ENCODE measurements at regions not wholly inside any gene's neighbourhood (a gene's known extent, or its start where the extent isn't known, plus 50 kb on each side); places are given as distances from the start of the nearest gene placed in this dataset.

DNA sequence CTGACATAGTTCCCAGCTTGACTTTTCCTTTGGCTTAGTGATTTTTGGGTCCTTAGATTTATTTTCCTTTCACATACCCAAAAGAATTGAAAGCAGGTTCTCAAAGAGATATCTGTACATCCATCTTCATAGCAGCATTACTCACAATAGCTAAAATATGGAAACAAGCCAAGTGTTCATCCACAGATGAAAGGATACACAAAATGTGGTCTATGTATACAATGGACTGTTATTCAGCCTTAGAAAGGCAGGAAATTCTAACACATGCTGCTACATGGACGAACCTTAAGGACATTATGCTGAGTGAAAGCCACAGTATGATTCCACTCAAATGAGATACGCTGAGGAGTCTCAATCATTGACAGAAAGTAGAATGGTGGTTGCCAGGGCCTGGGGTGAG lies 171.8 kb downstream of the IGLL1 start:
- TF ChIP-seq, protein P1, sequence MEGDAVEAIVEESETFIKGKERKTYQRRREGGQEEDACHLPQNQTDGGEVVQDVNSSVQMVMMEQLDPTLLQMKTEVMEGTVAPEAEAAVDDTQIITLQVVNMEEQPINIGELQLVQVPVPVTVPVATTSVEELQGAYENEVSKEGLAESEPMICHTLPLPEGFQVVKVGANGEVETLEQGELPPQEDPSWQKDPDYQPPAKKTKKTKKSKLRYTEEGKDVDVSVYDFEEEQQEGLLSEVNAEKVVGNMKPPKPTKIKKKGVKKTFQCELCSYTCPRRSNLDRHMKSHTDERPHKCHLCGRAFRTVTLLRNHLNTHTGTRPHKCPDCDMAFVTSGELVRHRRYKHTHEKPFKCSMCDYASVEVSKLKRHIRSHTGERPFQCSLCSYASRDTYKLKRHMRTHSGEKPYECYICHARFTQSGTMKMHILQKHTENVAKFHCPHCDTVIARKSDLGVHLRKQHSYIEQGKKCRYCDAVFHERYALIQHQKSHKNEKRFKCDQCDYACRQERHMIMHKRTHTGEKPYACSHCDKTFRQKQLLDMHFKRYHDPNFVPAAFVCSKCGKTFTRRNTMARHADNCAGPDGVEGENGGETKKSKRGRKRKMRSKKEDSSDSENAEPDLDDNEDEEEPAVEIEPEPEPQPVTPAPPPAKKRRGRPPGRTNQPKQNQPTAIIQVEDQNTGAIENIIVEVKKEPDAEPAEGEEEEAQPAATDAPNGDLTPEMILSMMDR (IDR thresholded peaks at IDR 0.05; ENCODE audit: insufficient read depth, low read depth, low read length, missing control alignments), result no peak
- no peak for DNase-seq (ENCODE audit: low read depth)
- no peak overlapping the region for H3K4me3 ChIP-seq (ENCODE audit: low read depth, low read length)

DNA sequence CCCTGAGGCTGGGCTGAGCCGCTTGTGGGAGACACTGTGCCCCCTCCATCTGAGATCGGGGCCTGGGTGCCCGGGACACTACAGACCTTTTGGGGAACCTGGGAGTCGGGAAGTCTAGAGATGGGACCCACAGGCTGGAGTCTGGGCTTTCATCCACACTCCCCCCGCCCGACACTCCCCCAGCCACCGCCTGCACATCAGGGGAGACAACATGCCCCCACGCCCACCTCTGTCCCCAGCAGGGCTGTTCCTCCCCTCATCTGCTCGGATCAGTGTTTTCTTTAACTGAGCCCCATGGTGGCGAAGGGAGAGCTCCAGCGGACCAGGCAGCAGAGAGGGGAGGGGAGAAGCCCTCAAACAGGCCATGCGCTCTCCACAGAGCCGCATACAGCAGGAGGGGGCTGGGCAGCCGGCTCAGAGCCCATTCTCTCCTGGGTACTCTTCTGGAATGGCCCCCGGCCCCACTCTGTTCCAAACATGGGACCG lies 174.7 kb downstream of the IGLL1 start:
- TF ChIP-seq, protein P1 (IDR thresholded peaks at IDR 0.05; ENCODE audit: insufficient read depth, low read depth, low read length, missing control alignments), result no peak
- no peak for DNase-seq (ENCODE audit: low read depth)
- no peak overlapping the region for H3K4me3 ChIP-seq (ENCODE audit: low read depth, low read length)

DNA sequence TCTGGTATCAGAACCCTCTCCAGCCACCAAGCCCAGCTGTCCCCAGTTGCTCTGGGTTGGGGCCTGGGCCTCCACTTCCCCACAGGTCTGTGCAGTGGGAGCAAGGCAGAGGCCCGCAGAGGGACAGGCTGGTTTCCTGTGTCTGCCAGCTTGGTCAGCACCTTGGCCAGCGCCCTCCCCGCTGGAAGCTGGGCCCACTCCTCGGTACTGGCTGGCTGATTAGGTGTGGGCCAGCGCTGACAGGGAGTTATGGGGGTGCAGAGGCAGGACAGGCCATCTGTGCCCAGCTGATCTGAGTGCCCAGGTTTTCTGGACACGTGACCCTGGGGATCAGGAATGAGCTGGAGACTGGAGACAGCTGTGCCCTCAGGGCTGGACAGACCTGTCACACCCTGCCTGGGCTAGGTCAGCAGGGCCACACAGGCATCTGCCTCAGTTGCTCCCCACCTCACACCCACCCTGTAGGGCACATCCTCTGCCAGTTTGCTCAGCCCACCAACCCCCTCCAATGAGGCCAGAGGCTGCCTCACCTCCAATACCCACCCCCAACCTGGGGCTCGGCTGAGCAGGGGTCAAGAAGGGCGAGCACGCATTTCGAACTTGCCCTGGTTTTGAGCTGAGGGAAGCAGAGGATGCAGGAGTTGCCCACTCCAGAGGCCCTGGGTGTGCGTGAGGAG lies 175.3 kb downstream of the IGLL1 start:
- H3K4me3 ChIP-seq (ENCODE audit: low read depth, low read length), result no peak overlapping the region
- TF ChIP-seq, protein P1 (IDR thresholded peaks at IDR 0.05; ENCODE audit: insufficient read depth, low read depth, low read length, missing control alignments), result no peak
- no peak for DNase-seq (ENCODE audit: low read depth)

DNA sequence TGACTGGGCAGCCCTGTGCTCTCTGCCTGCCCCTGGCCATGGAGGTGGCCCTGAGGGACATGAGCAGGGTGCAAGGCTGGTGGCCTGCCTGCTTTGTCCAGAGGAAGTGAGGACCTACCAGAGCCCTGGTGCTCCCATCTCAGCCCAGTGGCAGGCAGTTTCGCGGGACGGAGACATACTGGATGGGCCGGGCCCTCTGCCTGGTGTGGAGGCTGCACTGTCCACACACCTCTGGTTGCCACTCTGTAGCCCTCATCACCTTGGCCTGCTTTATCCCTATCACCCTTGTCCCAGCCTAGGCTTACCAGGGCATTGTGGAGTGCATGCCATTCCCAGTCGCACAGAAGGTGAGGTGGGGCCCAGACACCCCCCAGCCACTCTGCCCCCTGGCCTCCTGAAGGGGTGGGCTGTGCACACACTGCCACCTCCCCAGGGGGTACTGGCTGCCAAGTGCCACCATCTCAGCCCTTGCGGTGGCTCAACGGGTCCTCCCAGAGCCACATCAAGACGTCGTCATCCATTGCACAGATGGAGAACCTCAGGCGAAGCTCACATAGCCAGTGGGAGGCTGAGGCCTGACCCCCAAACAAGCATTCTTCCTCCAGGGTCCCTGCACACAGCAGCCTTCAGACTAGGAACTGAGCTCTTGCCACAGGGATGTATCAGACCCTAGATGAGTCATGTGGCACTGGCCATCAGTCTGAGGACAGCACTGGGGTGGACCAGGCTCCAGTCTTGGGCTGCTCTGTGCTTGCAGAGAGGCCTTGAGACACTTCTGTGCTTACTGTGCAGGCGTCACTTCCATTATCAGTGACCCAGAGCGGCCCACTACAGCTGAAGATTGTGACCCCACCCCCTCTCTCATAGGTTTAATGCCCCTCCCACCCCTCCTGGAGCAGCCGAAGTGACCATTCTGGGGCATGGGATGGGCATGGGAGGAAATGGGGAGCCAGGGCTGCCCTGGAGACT lies 176.1 kb downstream of the IGLL1 start:
- DNase-seq (ENCODE audit: low read depth), result no peak
- TF ChIP-seq, protein P1 (IDR thresholded peaks at IDR 0.05; ENCODE audit: insufficient read depth, low read depth, low read length, missing control alignments), result no peak
- no peak overlapping the region for H3K4me3 ChIP-seq (ENCODE audit: low read depth, low read length)

DNA sequence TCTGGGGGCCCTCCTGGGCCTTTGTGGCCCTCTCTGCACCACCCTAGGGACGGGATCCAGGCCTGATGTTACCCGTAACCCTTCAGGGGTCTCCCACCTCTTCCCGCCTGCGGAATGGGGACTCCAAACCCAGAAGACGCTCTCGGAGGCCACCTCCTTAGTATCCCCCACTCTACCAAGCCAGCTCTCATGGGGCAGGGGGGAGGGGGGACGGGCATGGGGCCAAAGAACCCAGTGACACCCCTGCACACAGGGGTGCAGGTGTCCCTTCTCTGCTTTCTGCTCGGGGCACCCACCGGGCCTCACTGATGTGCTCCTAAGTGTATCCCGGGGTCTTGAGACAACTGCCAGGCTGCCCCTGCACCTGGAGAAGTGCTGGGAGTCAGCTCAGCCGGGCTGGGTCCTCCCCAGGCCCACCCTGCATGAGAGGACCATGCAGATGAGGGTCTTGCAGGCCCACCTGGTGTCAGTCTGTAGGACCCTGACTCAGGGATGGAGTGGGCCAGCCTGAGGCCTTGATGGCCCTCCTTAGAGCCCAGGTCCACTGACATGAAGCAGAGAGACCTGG lies 176.9 kb downstream of the IGLL1 start:
- TF ChIP-seq, protein P1 (IDR thresholded peaks at IDR 0.05; ENCODE audit: insufficient read depth, low read depth, low read length, missing control alignments), result no peak
- no peak overlapping the region for H3K4me3 ChIP-seq (ENCODE audit: low read depth, low read length)
- no peak for DNase-seq (ENCODE audit: low read depth)

DNA sequence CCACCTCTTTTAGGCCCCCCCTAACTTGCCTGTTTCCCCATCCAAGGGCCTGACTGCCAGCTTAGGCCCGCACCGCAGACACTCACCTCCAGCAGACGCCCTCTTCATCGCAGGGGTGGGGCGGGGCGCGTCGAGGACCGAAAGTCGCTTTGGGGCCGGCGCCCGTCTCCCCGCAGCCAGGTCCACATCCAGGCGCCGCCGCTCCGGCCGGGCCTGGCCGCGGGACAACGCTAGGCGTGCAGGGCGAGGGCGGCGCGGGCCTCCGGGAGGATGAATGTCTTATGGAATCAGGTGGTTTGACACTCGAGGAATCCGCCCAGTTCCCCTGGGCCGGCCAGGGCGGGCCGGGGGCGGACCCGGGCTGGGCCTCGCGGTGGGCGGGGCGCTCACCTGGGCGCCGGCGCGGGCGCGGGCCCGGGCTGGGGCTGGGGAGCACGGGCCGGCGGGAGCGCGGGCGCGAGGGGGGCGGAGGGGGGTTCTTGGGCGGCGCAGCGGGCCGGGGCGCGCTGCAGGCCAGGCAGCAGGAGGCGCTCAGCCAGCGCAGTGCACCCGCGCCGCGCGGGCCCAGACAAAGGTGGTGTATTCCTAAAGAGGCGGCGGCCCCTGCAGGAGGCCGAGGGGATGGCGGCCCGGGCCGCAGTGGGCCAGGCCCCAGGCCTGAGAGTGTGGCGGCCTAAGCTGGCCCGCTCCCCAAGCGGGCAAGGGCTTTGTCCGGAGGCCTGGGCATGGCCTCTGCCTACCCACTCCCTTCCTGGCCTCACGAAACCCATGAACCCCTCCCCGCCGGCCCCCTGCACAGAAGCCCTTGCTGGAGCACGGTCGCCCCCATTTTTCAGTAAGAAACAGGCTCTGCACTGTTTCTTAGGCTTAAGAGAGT lies 177.6 kb downstream of the IGLL1 start:
- TF ChIP-seq, protein P1 (IDR thresholded peaks at IDR 0.05; ENCODE audit: insufficient read depth, low read depth, low read length, missing control alignments), result peak; percentile 61
- no peak overlapping the region for H3K4me3 ChIP-seq (ENCODE audit: low read depth, low read length)
- DNase-seq (ENCODE audit: low read depth), result peak; percentile 71
